OCI-LY1 (cell line): ENCODE measurements at regions not wholly inside any gene's neighbourhood (a gene's known extent, or its start where the extent isn't known, plus 50 kb on each side); places are given as distances from the start of the nearest gene placed in this dataset.
A peak's percentile ranks its signal among the peaks of the same experiment; 100 is the strongest.

Source experiments
- H2AFZ ChIP-seq: fragments of 200-600 bp; sonication (generic), shearing (Covaris generic); 2 replicates; pipeline ENCODE4 v1.6.0; 2014; ENCODE audit warnings: antibody characterized with exemption, mild to moderate bottlenecking, low read length
- H3F3A ChIP-seq: fragments of 200-600 bp; sonication (generic), shearing (Covaris generic); 2 replicates; pipeline ENCODE4 v1.6.0; 2014; ENCODE audit warnings: mild to moderate bottlenecking, antibody characterized with exemption, low read length, moderate library complexity; ENCODE audit not compliant: insufficient read depth
- H3K27ac ChIP-seq: fragments of 200-600 bp; sonication (generic); 2 replicates; pipeline ENCODE4 v1.5.1; 2014; ENCODE audit warnings: low read length, mixed run types, mild to moderate bottlenecking, low read depth; ENCODE audit not compliant: poor library complexity, severe bottlenecking
- H3K27me3 ChIP-seq: fragments of 200-600 bp; sonication (generic); 2 replicates; pipeline ENCODE4 v1.6.0; 2014; ENCODE audit warnings: antibody characterized with exemption, mild to moderate bottlenecking, low read length, moderate library complexity; ENCODE audit not compliant: insufficient read depth
- H3K36me3 ChIP-seq: fragments of 200-600 bp; sonication (generic); 2 replicates; pipeline ENCODE4 v1.6.1; 2014; ENCODE audit warnings: mild to moderate bottlenecking, antibody characterized with exemption, low read length, moderate library complexity, mixed read lengths; ENCODE audit not compliant: insufficient read depth
- H3K4me1 ChIP-seq: fragments of 200-600 bp; sonication (generic); 2 replicates; pipeline ENCODE4 v1.5.1; 2014; ENCODE audit warnings: mild to moderate bottlenecking, low read length, moderate library complexity; ENCODE audit not compliant: insufficient read depth, severe bottlenecking
- H3K4me2 ChIP-seq: fragments of 200-600 bp; sonication (generic), shearing (Covaris generic); 2 replicates; pipeline ENCODE4 v1.6.1; 2014; ENCODE audit warnings: low read length
- H3K4me3 ChIP-seq: fragments of 200-600 bp; sonication (generic); 2 replicates; pipeline ENCODE4 v1.5.1; 2014; ENCODE audit warnings: low read length, low read depth, mild to moderate bottlenecking, mixed read lengths; ENCODE audit not compliant: poor library complexity, severe bottlenecking
- H3K79me2 ChIP-seq: fragments of 200-600 bp; shearing (Covaris generic); 2 replicates; pipeline ENCODE4 v1.6.1; 2016; ENCODE audit warnings: mixed run types, low read length, mixed read lengths; ENCODE audit not compliant: insufficient read depth
- H3K9ac ChIP-seq: fragments of 200-600 bp; sonication (generic), shearing (Covaris generic); 2 replicates; pipeline ENCODE4 v1.6.1; 2014; ENCODE audit warnings: mild to moderate bottlenecking, low read length, mixed read lengths
- H3K9me2 ChIP-seq: fragments of 200-600 bp; sonication (generic), shearing (Covaris generic); 2 replicates; pipeline ENCODE4 v1.6.1; 2014; ENCODE audit warnings: low read depth, mild to moderate bottlenecking, low read length, mixed read lengths
- H3K9me3 ChIP-seq: fragments of 200-600 bp; shearing (Covaris generic); 2 replicates; pipeline ENCODE4 v1.6.1; 2014; ENCODE audit warnings: low read length, mixed read lengths
- H4K20me1 ChIP-seq: fragments of 200-600 bp; sonication (generic), shearing (Covaris generic); 2 replicates; pipeline ENCODE4 v1.6.0; 2016; ENCODE audit warnings: mild to moderate bottlenecking, low read length; ENCODE audit not compliant: insufficient read depth
- CTCF ChIP-seq: fragments of 200-600 bp; sonication (generic), shearing (Covaris generic); IDR thresholded peaks from 2 replicates; pipeline ENCODE4 v1.5.1; 2017; ENCODE audit warnings: mild to moderate bottlenecking, antibody characterized with exemption, low read length, moderate library complexity, mixed read lengths
- EZH2 ChIP-seq: fragments of 200-600 bp; sonication (generic), shearing (Covaris generic); IDR thresholded peaks from 2 replicates; pipeline ENCODE4 v1.8.0; 2017; ENCODE audit warnings: borderline replicate concordance, mixed run types, mild to moderate bottlenecking, antibody characterized with exemption, low read length, moderate library complexity, mixed read lengths

DNA sequence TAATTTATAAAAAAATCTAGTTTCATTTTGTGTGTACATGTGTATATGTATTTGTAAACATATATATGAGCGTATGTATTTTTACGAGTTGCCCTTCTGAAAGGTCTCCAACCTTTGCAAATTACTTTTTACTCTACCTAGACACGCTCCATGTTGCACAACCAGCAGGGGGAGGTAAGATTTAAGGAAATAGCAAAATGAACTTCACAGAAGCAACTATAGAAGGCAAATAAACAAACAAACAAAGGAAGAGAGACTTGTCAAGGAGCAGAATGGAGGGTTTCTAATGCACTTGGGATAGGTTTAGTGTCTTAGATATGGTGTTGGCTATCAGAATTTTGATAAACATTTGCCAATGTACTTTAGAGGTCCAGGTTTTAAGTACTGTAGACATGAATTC is 820.5 kb upstream of the POU3F3 start:
- no peaks in the 10 kb centered on the region for H3K9me3 ChIP-seq
- no peaks in the 10 kb centered on the region for H3K27me3 ChIP-seq
- H2AFZ ChIP-seq = no peak overlapping the region
- no peak overlapping the region for H3K4me3 ChIP-seq
- H3K36me3 ChIP-seq = no peaks in the 10 kb centered on the region
- no peak overlapping the region for H3K9ac ChIP-seq
- peaks cover 9% of the 10 kb centered on the region for H3K4me1 ChIP-seq
- H3K27ac ChIP-seq = no peak overlapping the region
- H3F3A ChIP-seq = no peaks in the 10 kb centered on the region
- H3K79me2 ChIP-seq = no peaks in the 10 kb centered on the region
- H3K9me2 ChIP-seq = no peaks in the 10 kb centered on the region
- TF ChIP-seq CTCF (peak; percentile 92), EZH2 (no peak)
- no peaks in the 10 kb centered on the region for H4K20me1 ChIP-seq
- no peak overlapping the region for H3K4me2 ChIP-seq

DNA sequence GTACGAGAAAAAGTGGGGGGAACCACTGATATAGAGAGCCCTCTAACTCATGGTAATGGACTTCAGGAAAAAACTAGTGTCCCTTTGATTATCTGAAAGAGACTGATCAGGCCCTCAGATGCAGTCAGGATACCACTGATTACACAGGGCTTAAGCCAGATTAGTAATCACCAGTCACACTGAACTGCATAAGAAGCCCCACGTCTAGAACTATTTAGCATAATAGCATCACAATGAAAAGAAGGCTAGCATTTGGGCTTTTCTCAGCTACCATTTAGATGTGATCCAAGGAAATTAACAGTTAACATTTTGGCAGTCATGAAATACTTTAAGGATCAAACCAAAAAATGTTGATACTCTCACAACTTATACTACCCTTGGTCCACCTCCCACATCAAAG is 813.1 kb upstream of the POU3F3 start:
- Histone ChIP-seq H3F3A (no peaks in the 10 kb centered on the region), H3K9me3 (no peaks in the 10 kb centered on the region), H3K79me2 (no peaks in the 10 kb centered on the region), H2AFZ (no peak overlapping the region), H4K20me1 (no peaks in the 10 kb centered on the region), H3K9ac (no peak overlapping the region), H3K4me1 (peaks cover 46% of the 10 kb centered on the region), H3K9me2 (no peaks in the 10 kb centered on the region), H3K4me3 (no peak overlapping the region), H3K27ac (no peak overlapping the region), H3K27me3 (no peaks in the 10 kb centered on the region), H3K4me2 (no peak overlapping the region), H3K36me3 (no peaks in the 10 kb centered on the region)
- TF ChIP-seq CTCF (no peak), EZH2 (no peak)

- Histone ChIP-seq H3K79me2 (no peaks in the 10 kb centered on the region), H3K4me1 (peaks cover 51% of the 10 kb centered on the region), H3K4me2 (no peak overlapping the region), H3K27ac (no peak overlapping the region), H3K36me3 (no peaks in the 10 kb centered on the region), H3K9ac (no peak overlapping the region), H3K9me2 (no peaks in the 10 kb centered on the region), H3K27me3 (no peaks in the 10 kb centered on the region), H2AFZ (peak overlapping the region; percentile 78; the same call in 1 of the 2 replicates), H3K4me3 (no peak overlapping the region), H3K9me3 (no peaks in the 10 kb centered on the region), H3F3A (no peaks in the 10 kb centered on the region), H4K20me1 (no peaks in the 10 kb centered on the region)
- TF ChIP-seq EZH2 = no peak
- TF ChIP-seq CTCF = no peak
Observed at GRCh38 chr2:104041351-104041750, 812.6 kb upstream of the POU3F3 start.
